GM12875 (cell line): ENCODE measurements at regions not wholly inside any gene's neighbourhood (a gene's known extent, or its start where the extent isn't known, plus 50 kb on each side); places are given as distances from the start of the nearest gene placed in this dataset.

ENCODE experiments used
- H3K4me3 ChIP-seq: one replicate; pipeline ENCODE4 v1.5.1; 2011; ENCODE audit warnings: low read depth, low read length, control low read depth
- CTCF ChIP-seq: IDR thresholded peaks from 2 replicates; pipeline ENCODE4 v1.5.1; 2011; ENCODE audit warnings: low read depth, mild to moderate bottlenecking, control low read depth, inconsistent platforms, low read length, moderate library complexity, borderline replicate concordance; ENCODE audit not compliant: insufficient read depth

- H3K4me3 ChIP-seq: no peak overlapping the region
- TF ChIP-seq CTCF: no peak
These were observed 328.1 kb downstream of the NR4A2 start for GRCh38 chr2:156004459-156004858.

DNA sequence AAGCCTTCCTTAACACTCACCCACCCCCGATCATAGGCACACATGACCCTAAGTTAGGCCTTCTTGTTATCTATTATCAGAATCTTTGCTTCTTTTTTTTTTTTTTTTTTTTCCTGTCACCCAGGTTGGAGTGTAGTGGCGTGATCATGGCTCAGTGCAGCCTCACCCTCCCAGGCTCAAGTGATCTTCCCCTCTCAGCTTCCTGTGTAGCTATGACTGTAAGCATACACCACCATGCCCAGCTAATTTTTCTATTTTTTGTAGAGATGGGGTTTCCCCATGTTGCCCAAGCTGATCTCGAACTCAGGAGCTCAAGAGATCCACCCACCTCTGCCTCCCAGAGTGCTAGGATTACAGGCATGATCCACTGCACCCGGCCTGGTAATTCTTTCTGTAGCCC lies 328.7 kb downstream of the NR4A2 start:
- no peak for TF ChIP-seq CTCF
- no peak overlapping the region for H3K4me3 ChIP-seq

DNA sequence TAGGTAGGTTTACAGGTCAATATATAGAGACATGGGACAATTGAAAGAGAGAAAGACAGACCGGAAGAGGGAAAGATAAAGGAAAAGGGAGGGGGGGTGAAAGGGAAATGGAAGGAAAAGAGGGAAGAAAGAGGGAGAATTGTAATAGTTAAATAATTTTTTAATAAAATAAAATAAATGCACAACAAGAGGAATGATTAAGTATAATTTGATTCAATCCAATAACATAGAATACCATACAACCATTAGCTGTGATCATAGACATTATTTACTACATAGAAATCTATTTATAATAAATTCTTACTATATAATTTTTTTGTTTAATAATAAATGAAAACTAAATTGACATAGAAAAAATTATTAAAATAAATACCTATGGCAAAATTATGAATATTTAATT lies 330.7 kb downstream of the NR4A2 start:
- no peak for TF ChIP-seq CTCF
- no peak overlapping the region for H3K4me3 ChIP-seq

GRCh38 chr2:155997538-155997937 lies 335.0 kb downstream of the NR4A2 start:
- H3K4me3 ChIP-seq: no peak overlapping the region
- no peak for TF ChIP-seq CTCF

GRCh38 chr2:155994315-155994714 lies 338.2 kb downstream of the NR4A2 start:
- no peak overlapping the region for H3K4me3 ChIP-seq
- no peak for TF ChIP-seq CTCF

DNA sequence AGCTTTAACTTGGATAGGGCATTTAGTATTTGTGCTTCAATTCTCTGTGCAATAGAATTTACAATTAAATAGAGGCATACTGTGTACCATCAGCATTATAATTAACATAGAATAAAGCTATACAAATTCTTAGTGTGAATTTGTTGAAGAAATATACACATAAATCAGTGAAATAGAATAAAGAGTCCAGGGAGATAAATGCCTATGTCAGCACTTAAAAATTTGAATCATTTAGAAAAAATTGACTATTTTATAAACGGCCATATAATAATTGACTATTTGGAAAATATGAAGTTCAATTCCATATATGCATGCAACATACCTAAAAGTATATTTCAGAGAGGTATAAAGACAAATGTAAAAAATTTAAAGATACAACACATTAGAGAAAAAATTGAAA lies 348.7 kb downstream of the NR4A2 start:
- no peak overlapping the region for H3K4me3 ChIP-seq
- TF ChIP-seq CTCF: no peak

DNA sequence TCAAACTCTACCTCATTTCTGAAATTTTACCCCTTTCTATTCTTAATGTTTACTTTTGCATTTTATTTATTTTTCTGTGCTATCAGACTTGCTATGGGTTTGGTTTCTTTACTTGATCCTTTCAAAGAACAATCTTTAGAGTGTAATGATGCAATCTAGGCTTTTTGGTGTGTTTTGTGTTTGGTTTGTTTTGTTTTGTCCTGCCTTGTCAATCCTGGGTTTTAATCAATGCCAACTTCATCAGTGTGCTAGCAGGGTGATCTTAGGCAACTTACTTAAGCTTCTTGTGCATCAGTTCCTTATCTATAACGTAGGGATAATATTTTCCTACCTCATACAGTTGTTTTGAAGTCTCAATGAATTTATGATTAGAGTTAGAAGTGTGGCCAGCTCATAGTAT lies 350.4 kb downstream of the NR4A2 start:
- H3K4me3 ChIP-seq: no peak overlapping the region
- TF ChIP-seq CTCF: no peak
